PC-3 (cell line): ENCODE measurements at regions not wholly inside any gene's neighbourhood (a gene's known extent, or its start where the extent isn't known, plus 50 kb on each side); places are given as distances from the start of the nearest gene placed in this dataset.

Experiments used
- ATAC-seq: fragments of 200-7000 bp; cut with Tn5 transposase; 2 replicates; pipeline ENCODE4 v1.9.1; 2020; ENCODE audit warnings: mild to moderate bottlenecking, moderate library complexity
- BruUV-seq: library from RNA; stranded (reverse); fragments of 400-500 nt; replicated peaks from 2 replicates; lab custom pipeline; 2021; lab: Mats Ljungman, UMichigan
- CTCF ChIA-PET: fragments of 300-600 bp; sonication (Branson Sonifier 250); formaldehyde crosslinking; loops from one replicate; lab custom pipeline; 2022; ENCODE audit warnings: antibody characterized with exemption; lab: Charles Lee
- POLR2A ChIA-PET: fragments of 300-600 bp; sonication (Branson Sonifier 250); formaldehyde crosslinking; loops from one replicate; lab custom pipeline; 2022; ENCODE audit warnings: antibody characterized with exemption; ENCODE audit not compliant: unreplicated experiment; lab: Charles Lee
- DNase-seq: peaks from one replicate; pipeline ENCODE4 v3.0.0-alpha.2; 2015
- H2AFZ ChIP-seq: fragments of 300-600 bp; sonication (generic); 2 replicates; pipeline ENCODE4 v1.6.0; 2016; ENCODE audit warnings: antibody characterized with exemption, low read length
- H3F3A ChIP-seq: fragments of 300-600 bp; sonication (generic); one replicate; pipeline ENCODE4 v1.6.0; 2017; ENCODE audit warnings: antibody characterized with exemption, low read length, control low read depth, mild to moderate bottlenecking; ENCODE audit not compliant: unreplicated experiment
- H3K27ac ChIP-seq: fragments of 300-600 bp; sonication (generic); 2 replicates; pipeline ENCODE4 v1.5.1; 2016; ENCODE audit warnings: mild to moderate bottlenecking, low read length
- H3K27me3 ChIP-seq: fragments of 300-600 bp; sonication (generic); 2 replicates; pipeline ENCODE4 v1.6.1; 2016; ENCODE audit warnings: low read length, mixed read lengths
- H3K36me3 ChIP-seq: fragments of 300-600 bp; sonication (generic); 2 replicates; pipeline ENCODE4 v1.6.1; 2016; ENCODE audit warnings: low read depth, mixed run types, low read length, mixed read lengths
- H3K4me1 ChIP-seq: fragments of 300-600 bp; sonication (generic); 2 replicates; pipeline ENCODE4 v1.5.1; 2016; ENCODE audit warnings: low read length; ENCODE audit not compliant: insufficient read depth
- H3K4me2 ChIP-seq: fragments of 300-600 bp; sonication (generic); 2 replicates; pipeline ENCODE4 v1.6.0; 2016; ENCODE audit warnings: low read length
- H3K4me3 ChIP-seq: fragments of 300-600 bp; sonication (generic); 2 replicates; pipeline ENCODE4 v1.5.1; 2016; ENCODE audit warnings: mild to moderate bottlenecking, low read length, mixed read lengths
- H3K79me2 ChIP-seq: fragments of 300-600 bp; sonication (generic); 2 replicates; pipeline ENCODE4 v1.6.1; 2017; ENCODE audit warnings: low read length, mixed read lengths
- H3K9ac ChIP-seq: fragments of 300-600 bp; sonication (generic); 2 replicates; pipeline ENCODE4 v1.6.0; 2016; ENCODE audit warnings: mild to moderate bottlenecking, low read length
- H3K9me2 ChIP-seq: fragments of 300-600 bp; sonication (generic); replicated peaks from 2 replicates; pipeline ENCODE4 v1.6.1; 2016; ENCODE audit warnings: mixed run types, low read length, mixed read lengths
- H3K9me3 ChIP-seq: fragments of 300-600 bp; sonication (generic); 2 replicates; pipeline ENCODE4 v1.6.1; 2016; ENCODE audit warnings: low read length, mixed read lengths
- H4K20me1 ChIP-seq: fragments of 300-600 bp; sonication (generic); 2 replicates; pipeline ENCODE4 v1.6.1; 2016; ENCODE audit warnings: low read length, mixed read lengths
- CTCF ChIP-seq: fragments of 300-600 bp; sonication (generic); conservative IDR thresholded peaks from 2 replicates; pipeline ENCODE4 v1.5.1; 2017; ENCODE audit warnings: antibody characterized with exemption, low read depth, mild to moderate bottlenecking, low read length
- EZH2 ChIP-seq: fragments of 300-600 bp; sonication (generic); IDR thresholded peaks from one replicate; pipeline ENCODE4 v1.6.1; 2017; ENCODE audit warnings: antibody characterized with exemption, mild to moderate bottlenecking, low read length; ENCODE audit not compliant: unreplicated experiment
- EZH2phosphoT487 ChIP-seq: fragments of 300-600 bp; sonication (generic); IDR thresholded peaks from 2 replicates; pipeline ENCODE4 v1.6.1; 2018; ENCODE audit warnings: mild to moderate bottlenecking, antibody characterized with exemption, low read length, borderline replicate concordance
- intact Hi-C: fragments of 100-400 bp; cut with micrococcal nuclease; formaldehyde crosslinking; loops from 2 replicates; pipeline ENCODE4 v1.9.0; 2023

DNA sequence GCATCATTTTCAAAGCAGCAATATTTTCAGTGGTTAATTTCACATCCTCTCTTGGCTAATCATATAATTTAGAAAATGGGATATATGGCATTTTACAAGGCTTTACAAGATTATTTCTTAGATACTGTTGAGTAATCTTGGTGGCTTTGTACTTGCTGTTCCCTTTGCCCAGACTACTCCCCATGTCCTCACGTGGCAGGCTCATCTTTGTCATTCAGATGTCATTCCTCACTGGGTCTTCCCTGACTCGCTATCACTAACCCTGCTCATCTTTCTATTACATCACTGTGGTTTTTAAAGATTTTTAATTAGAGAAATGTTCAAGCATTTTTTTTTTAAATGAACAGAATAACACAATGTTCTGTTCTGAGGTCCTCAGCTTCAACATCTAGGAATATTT is 240.0 kb upstream of the IRX5 start:
- H3K4me1 ChIP-seq = no peaks in the 10 kb centered on the region
- no peaks in the 10 kb centered on the region for H3K36me3 ChIP-seq
- no peaks in the 10 kb centered on the region for H3K9me2 ChIP-seq
- no peaks in the 10 kb centered on the region for H3K9me3 ChIP-seq
- intact Hi-C loops = no loop called here
- TF ChIP-seq CTCF = no peak
- no peak for TF ChIP-seq EZH2
- TF ChIP-seq EZH2phosphoT487 = no peak
- CTCF ChIA-PET = no interaction called here
- H3K27me3 ChIP-seq = no peaks in the 10 kb centered on the region
- DNase-seq (no peak), ATAC-seq (no peak)
- no peak overlapping the region for H2AFZ ChIP-seq
- no peaks in the 10 kb centered on the region for H3F3A ChIP-seq
- no peaks in the 10 kb centered on the region for H3K79me2 ChIP-seq
- no peaks in the 10 kb centered on the region for H4K20me1 ChIP-seq
- H3K4me3 ChIP-seq = no peak overlapping the region
- no peak overlapping the region for H3K9ac ChIP-seq
- H3K27ac ChIP-seq = no peak overlapping the region
- BruUV-seq = no TSS peak
- no peak overlapping the region for H3K4me2 ChIP-seq
- POLR2A ChIA-PET = no interaction called here

GRCh38 chr16:54690306-54690705 is 240.4 kb upstream of the IRX5 start:
- H3K36me3 ChIP-seq = no peaks in the 10 kb centered on the region
- no peaks in the 10 kb centered on the region for H3K27me3 ChIP-seq
- H3K4me3 ChIP-seq = no peak overlapping the region
- TF ChIP-seq CTCF = no peak
- TF ChIP-seq EZH2 = no peak
- TF ChIP-seq EZH2phosphoT487 = no peak
- no peak overlapping the region for H2AFZ ChIP-seq
- POLR2A ChIA-PET = no interaction called here
- no peaks in the 10 kb centered on the region for H3K79me2 ChIP-seq
- no peaks in the 10 kb centered on the region for H3K9me3 ChIP-seq
- CTCF ChIA-PET = no interaction called here
- DNase-seq (no peak), ATAC-seq (no peak)
- no TSS peak for BruUV-seq
- no peaks in the 10 kb centered on the region for H3K9me2 ChIP-seq
- H3K4me1 ChIP-seq = no peaks in the 10 kb centered on the region
- H3F3A ChIP-seq = no peaks in the 10 kb centered on the region
- H3K4me2 ChIP-seq = no peak overlapping the region
- H3K9ac ChIP-seq = no peak overlapping the region
- H4K20me1 ChIP-seq = no peaks in the 10 kb centered on the region
- intact Hi-C loops = no loop called here
- H3K27ac ChIP-seq = no peak overlapping the region

DNA sequence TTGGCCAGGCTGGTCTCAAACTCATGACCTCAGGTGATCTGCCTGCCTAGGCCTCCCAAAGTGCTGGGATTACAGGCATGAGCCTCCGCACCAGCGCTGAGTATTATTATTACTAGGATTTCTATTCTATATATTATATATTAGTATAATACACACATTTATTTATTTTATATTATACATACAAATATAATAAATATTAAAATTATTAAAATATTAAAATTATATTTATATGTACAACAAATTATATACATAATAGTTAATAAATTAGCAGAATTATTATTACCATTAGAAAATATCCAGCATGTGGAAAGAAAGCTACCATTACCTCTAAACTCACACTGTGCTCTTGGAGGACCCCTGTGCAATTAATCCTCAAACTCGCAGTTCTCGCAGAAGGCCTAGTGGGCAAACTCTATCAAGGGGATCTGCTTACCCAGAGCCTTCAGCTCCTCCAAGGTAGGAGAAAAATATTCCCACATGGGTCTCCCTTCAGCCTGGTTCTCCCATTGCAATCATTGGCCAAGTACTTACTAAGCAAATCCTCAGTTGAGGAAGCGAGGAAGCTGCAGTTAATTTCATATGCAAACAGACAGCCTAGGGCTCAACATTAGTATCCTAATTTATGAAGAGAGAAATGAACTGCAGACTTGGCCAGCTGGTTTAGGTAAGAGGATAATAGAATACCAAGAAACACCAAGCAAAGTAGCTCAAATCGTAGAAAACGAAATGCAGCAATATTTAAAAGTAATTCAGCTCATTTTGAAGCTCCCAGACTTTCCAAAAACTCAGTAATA is 241.4 kb upstream of the IRX5 start:
- H3K9me3 ChIP-seq = no peaks in the 10 kb centered on the region
- no peak overlapping the region for H3K9ac ChIP-seq
- no peak overlapping the region for H3K27ac ChIP-seq
- no peaks in the 10 kb centered on the region for H3K79me2 ChIP-seq
- ATAC-seq (no peak), DNase-seq (no peak)
- no peak overlapping the region for H3K4me2 ChIP-seq
- H3K9me2 ChIP-seq = no peaks in the 10 kb centered on the region
- H3F3A ChIP-seq = no peaks in the 10 kb centered on the region
- H3K4me3 ChIP-seq = no peak overlapping the region
- no TSS peak for BruUV-seq
- intact Hi-C loops = no loop called here
- H3K4me1 ChIP-seq = no peaks in the 10 kb centered on the region
- TF ChIP-seq EZH2phosphoT487 (no peak), EZH2 (no peak), CTCF (no peak)
- no peaks in the 10 kb centered on the region for H3K36me3 ChIP-seq
- POLR2A ChIA-PET = no interaction called here
- no peak overlapping the region for H2AFZ ChIP-seq
- CTCF ChIA-PET = no interaction called here
- H3K27me3 ChIP-seq = no peaks in the 10 kb centered on the region
- no peaks in the 10 kb centered on the region for H4K20me1 ChIP-seq
